ENCODE measurements at regions not wholly inside any gene's neighbourhood (a gene's known extent, or its start where the extent isn't known, plus 50 kb on each side); places are given as distances from the start of the nearest gene placed in this dataset.

DNA sequence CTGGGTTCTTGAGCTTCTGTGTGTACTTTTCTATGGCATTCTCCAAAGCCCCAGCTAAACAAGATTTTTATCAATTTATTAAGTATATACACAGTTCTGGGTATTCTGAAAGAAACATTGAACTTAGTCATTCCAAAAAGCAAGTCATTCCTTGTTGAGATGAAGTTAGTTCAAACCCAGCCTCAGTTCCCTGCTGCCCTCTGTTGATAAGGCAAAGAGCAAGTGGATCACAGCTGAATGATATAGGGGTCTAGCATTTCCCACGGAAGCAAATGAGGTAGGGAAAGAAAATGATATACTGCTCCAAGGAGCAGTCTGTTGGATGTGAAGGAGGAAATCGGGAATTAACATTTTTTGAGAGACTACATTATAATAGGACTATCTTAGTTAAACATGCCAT lies 841.8 kb upstream of the TENM4 start:
- Histone ChIP-seq H4K20me1 (replicated peaks in 1 of 2; ENCODE audit: control insufficient read depth in 1 of 2, insufficient read depth in 2 of 2, low read length in 2 of 2) (no peaks in the 10 kb centered on the region), H2BK15ac (ENCODE audit: low read length) (no peak overlapping the region), H4K91ac (replicated peaks; ENCODE audit: insufficient read length, low read length) (no peak overlapping the region), H3K27ac (ENCODE audit: low read depth, low read length) (no peak overlapping the region), H3K79me1 (ENCODE audit: low read depth, low read length) (no peaks in the 10 kb centered on the region), H3K4me1 (replicated peaks in 1 of 4; ENCODE audit: control insufficient read depth in 3 of 4, insufficient read depth in 4 of 4, low read length in 3 of 4) (no peaks in the 10 kb centered on the region), H2AK5ac (ENCODE audit: low read depth, low read length) (no peak overlapping the region), H2BK20ac (ENCODE audit: low read length) (no peak overlapping the region), H3K27me3 (replicated peaks in 1 of 4; ENCODE audit: control insufficient read depth in 3 of 4, extremely low read depth in 1 of 4, insufficient read depth in 3 of 4, low read length in 3 of 4) (no peaks in the 10 kb centered on the region), H3K79me2 (ENCODE audit: control insufficient read depth in 1 of 2, insufficient read depth in 2 of 2, low read length in 2 of 2) (no peaks in the 10 kb centered on the region), H2AFZ (ENCODE audit: low read length) (0 out of 2 replicates have a peak overlapping the region, but pooled peaks have one; percentile 70), H3K9me3 (ENCODE audit: insufficient read depth in 2 of 2, low read depth in 1 of 2, low read length in 1 of 2) (no peaks in the 10 kb centered on the region), H3K4me2 (ENCODE audit: insufficient read depth in 1 of 2, low read depth in 2 of 2, low read length in 2 of 2) (no peak overlapping the region), H3K18ac (ENCODE audit: extremely low read depth, low read length) (no peak overlapping the region), H3K36me3 (ENCODE audit: control insufficient read depth in 2 of 4, insufficient read depth in 4 of 4, low read length in 3 of 4) (no peaks in the 10 kb centered on the region), H2BK12ac (ENCODE audit: low read depth, low read length) (no peak overlapping the region), H3K4me3 (ENCODE audit: extremely low read depth in 1 of 4, insufficient read depth in 2 of 4, low read depth in 3 of 4, low read length in 4 of 4) (no peak overlapping the region), H3K14ac (ENCODE audit: insufficient read length) (no peak overlapping the region), H3K23ac (ENCODE audit: insufficient read length) (no peak overlapping the region), H4K8ac (ENCODE audit: extremely low read depth, insufficient read depth, low read length) (no peak overlapping the region), H4K5ac (ENCODE audit: insufficient read length, low read depth, low read length) (no peak overlapping the region), H3K56ac (replicated peaks; ENCODE audit: insufficient read length, low read depth, low read length) (no peak overlapping the region), H2BK5ac (ENCODE audit: low read depth, low read length) (no peak overlapping the region), H3K23me2 (ENCODE audit: low read depth, low read length) (no peaks in the 10 kb centered on the region), H3K9ac (replicated peaks in 1 of 4; ENCODE audit: extremely low read depth in 1 of 4, low read depth in 3 of 4, low read length in 3 of 4) (no peak overlapping the region), H2BK120ac (replicated peaks; ENCODE audit: low read depth, low read length) (no peak overlapping the region), H3K4ac (replicated peaks; ENCODE audit: insufficient read length, low read depth, low read length) (no peak overlapping the region)
- ChIA-PET POLR2A (ENCODE audit: partially characterized antibody) (no interaction called here), CTCF (ENCODE audit: partially characterized antibody) (interaction anchor here (0.9 to 1.5 kb wide), 6 partner anchors 16 to 332 kb away, joined by 3 to 4 read pairs (median 3); no protein-coding TSS in a partner anchor)
- no peak for DNase-seq (ENCODE audit: low read depth in 1 of 2, low spot score in 2 of 2)
- 76% methylated on average over 2 of the region's 2 CpGs; no CpG with 5 or more reads in 1 of the 2 experiments for WGBS, 2 experiments (ENCODE audit: extremely low coverage in 1 of 2, insufficient coverage in 1 of 2, insufficient read length in 1 of 2, insufficient replicate concordance in 2 of 2, low coverage in 1 of 2, low lambda C conversion rate in 2 of 2, missing lambda C conversion rate in 1 of 2)
- no peak for FAIRE-seq
- TF ChIP-seq, protein P1, sequence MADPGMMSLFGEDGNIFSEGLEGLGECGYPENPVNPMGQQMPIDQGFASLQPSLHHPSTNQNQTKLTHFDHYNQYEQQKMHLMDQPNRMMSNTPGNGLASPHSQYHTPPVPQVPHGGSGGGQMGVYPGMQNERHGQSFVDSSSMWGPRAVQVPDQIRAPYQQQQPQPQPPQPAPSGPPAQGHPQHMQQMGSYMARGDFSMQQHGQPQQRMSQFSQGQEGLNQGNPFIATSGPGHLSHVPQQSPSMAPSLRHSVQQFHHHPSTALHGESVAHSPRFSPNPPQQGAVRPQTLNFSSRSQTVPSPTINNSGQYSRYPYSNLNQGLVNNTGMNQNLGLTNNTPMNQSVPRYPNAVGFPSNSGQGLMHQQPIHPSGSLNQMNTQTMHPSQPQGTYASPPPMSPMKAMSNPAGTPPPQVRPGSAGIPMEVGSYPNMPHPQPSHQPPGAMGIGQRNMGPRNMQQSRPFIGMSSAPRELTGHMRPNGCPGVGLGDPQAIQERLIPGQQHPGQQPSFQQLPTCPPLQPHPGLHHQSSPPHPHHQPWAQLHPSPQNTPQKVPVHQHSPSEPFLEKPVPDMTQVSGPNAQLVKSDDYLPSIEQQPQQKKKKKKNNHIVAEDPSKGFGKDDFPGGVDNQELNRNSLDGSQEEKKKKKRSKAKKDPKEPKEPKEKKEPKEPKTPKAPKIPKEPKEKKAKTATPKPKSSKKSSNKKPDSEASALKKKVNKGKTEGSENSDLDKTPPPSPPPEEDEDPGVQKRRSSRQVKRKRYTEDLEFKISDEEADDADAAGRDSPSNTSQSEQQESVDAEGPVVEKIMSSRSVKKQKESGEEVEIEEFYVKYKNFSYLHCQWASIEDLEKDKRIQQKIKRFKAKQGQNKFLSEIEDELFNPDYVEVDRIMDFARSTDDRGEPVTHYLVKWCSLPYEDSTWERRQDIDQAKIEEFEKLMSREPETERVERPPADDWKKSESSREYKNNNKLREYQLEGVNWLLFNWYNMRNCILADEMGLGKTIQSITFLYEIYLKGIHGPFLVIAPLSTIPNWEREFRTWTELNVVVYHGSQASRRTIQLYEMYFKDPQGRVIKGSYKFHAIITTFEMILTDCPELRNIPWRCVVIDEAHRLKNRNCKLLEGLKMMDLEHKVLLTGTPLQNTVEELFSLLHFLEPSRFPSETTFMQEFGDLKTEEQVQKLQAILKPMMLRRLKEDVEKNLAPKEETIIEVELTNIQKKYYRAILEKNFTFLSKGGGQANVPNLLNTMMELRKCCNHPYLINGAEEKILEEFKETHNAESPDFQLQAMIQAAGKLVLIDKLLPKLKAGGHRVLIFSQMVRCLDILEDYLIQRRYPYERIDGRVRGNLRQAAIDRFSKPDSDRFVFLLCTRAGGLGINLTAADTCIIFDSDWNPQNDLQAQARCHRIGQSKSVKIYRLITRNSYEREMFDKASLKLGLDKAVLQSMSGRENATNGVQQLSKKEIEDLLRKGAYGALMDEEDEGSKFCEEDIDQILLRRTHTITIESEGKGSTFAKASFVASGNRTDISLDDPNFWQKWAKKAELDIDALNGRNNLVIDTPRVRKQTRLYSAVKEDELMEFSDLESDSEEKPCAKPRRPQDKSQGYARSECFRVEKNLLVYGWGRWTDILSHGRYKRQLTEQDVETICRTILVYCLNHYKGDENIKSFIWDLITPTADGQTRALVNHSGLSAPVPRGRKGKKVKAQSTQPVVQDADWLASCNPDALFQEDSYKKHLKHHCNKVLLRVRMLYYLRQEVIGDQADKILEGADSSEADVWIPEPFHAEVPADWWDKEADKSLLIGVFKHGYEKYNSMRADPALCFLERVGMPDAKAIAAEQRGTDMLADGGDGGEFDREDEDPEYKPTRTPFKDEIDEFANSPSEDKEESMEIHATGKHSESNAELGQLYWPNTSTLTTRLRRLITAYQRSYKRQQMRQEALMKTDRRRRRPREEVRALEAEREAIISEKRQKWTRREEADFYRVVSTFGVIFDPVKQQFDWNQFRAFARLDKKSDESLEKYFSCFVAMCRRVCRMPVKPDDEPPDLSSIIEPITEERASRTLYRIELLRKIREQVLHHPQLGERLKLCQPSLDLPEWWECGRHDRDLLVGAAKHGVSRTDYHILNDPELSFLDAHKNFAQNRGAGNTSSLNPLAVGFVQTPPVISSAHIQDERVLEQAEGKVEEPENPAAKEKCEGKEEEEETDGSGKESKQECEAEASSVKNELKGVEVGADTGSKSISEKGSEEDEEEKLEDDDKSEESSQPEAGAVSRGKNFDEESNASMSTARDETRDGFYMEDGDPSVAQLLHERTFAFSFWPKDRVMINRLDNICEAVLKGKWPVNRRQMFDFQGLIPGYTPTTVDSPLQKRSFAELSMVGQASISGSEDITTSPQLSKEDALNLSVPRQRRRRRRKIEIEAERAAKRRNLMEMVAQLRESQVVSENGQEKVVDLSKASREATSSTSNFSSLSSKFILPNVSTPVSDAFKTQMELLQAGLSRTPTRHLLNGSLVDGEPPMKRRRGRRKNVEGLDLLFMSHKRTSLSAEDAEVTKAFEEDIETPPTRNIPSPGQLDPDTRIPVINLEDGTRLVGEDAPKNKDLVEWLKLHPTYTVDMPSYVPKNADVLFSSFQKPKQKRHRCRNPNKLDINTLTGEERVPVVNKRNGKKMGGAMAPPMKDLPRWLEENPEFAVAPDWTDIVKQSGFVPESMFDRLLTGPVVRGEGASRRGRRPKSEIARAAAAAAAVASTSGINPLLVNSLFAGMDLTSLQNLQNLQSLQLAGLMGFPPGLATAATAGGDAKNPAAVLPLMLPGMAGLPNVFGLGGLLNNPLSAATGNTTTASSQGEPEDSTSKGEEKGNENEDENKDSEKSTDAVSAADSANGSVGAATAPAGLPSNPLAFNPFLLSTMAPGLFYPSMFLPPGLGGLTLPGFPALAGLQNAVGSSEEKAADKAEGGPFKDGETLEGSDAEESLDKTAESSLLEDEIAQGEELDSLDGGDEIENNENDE (IDR thresholded peaks at IDR 0.05; ENCODE audit: insufficient replicate concordance, low read length), result no peak

All from H1 (cell line).